HT-29 (cell line): ENCODE measurements at regions not wholly inside any gene's neighbourhood (a gene's known extent, or its start where the extent isn't known, plus 50 kb on each side); places are given as distances from the start of the nearest gene placed in this dataset.
"Not testable (repeated sequence)": the region's sequence is repeated elsewhere in the genome, so short reads cannot be mapped to it uniquely, and the experiment has no call there.

Experiments
- DNase-seq: peaks from one replicate; pipeline ENCODE4 v3.0.0-alpha.2; 2015; ENCODE audit warnings: low spot score

DNA sequence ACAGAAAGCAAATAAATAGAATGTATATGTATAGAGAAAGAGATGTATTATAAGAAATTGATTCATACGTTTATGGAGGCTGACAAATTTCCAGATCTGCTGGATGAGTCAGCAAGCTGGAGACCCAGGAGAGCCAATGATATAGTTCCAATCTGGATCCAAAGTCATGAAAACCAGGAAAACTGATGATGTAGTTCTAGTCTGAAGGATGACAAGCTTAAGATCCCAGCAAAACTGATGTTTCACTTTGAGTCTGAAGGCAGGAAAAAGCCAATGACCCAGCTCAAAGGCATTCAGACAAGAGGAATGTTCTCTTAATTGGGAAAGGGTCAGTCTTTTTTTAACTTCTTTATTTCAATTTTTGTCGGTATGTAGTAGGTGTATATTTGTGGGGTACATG, 102.6 kb downstream of the LHFPL1 start:
- DNase-seq: no peak

DNA sequence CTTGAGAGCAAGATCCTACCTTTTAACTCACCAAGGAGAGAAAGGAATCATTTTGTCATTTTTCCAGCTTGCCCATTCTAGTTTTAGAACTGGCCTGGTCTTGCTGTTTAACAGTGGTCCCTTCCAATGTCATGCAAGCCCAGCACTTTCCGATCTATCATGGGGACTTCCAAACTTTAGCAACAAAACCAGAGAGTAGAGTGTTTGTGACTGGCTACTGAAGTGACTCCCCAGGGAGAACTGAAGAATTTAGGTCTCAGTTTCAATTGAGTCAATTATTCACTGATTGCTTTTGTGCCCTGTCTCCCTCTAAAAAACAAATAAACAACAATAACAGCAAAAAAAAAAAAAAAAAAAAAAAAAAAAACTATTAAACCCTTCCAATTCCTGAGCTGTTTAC, 108.3 kb downstream of the LHFPL1 start:
- DNase-seq: no peak

DNA sequence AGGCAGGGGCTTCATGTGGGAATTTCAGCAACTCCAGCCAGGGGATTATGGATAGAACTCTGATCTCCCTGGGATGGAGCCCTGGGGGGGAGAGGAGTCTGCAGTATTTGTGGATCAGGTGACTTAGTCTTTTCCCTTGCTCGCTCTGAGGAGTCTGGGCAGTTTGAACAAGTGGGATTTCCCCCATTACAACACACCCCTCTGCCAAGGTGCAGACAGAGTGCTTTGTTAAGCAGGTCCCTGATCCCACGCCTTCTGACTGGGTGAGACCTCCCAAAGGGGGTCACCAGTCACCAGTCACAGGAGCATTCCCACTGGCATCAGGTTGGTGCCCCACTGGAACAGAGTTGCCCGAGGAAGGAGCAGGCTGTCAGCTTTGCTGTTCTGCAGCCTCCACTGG, 123.9 kb downstream of the LHFPL1 start:
- DNase-seq: no peak

DNA sequence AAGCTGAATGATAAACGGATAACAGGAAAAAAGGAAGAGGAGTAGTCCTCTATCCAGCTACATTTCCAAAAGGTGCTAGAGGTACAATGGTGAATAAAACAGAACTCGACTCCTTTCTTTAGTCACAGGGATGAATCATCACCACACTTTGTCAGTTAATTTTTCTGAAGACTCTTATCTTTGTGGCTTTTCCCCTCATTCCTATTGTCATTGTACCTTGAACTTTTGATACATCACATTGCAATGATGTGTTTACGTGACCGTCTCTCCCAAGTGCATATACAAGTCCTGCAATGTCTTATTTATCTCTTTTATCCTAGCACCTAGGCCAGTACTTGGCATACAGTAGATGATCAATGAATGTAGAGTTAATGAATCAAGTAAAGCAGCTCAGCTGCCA, 134.7 kb downstream of the LHFPL1 start:
- DNase-seq: no peak

DNA sequence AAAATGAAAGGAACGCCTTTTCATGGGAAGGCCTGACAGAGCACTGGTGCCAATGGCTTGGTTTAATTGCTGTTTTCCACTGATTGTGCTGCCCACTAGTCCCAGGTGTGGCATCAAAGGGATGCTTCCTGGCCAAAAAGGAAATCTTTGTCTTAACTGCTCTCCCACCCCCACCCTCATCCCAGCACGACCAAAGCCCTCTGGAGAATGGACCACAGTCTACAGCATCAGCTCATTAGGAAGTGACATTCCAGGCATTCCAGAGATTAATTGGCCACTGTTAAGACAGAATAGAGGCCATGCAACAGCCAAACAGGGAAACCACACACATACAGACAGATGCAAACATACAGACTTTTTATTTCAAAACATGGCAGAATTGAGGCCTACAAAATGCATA, 143.2 kb downstream of the LHFPL1 start:
- DNase-seq: no peak

DNA sequence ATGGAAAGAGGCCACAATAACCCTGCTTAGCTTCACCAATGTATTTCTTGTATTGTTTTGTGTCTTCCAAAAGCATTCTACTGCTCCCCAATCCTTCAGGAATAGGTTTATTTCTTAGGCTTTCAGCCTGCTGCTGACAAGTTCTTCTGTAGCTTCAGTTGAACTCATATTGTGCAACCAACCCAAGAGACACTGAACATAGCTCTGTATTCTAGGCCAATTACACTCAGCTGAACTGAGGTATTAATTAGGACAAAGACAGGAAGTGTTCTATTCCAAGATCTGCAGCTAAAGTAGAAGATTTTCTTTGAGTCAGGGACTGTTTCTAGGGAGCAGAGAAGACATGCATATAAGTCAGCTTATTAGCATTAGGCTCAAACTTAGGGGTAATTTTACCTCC, 151.8 kb downstream of the LHFPL1 start:
- no peak for DNase-seq

DNA sequence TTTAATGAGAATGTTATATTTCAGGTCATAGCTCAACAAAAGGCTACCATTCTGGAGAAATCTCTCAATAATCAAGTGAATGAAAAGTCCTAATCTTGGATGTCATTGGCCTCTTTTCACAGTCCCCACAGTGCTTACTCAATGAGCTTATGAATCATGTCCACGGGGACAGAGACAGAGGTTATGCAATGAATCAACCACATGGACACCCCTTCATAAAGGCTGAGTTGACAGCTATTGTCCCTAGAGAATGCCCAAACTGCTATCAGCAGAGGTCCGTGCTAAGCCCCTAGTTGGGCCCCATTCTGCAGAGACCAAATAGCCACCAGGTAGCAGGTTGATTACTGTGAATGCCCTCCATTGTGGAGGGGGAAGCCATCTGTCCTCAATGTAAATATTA, 158.1 kb downstream of the LHFPL1 start:
- DNase-seq: no peak

DNA sequence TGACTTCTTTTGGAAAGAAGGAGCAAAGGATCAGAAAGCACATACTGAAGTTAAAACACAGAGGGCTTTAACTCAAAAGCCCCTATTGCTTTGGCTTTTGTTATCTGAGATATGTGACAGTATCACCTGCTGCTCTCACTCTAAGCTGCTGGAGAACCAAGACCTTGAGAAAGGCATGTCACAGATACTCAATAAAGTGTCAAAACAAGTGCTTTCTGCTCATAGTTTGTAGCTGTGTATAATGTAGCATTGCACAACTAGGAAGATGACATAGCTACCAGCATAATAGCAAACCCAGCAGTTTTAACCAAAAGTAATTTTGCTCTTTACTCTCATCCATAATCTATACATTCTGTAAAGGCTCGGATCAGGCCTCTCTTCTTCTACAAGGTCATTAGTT, 159.6 kb downstream of the LHFPL1 start:
- DNase-seq: no peak

DNA sequence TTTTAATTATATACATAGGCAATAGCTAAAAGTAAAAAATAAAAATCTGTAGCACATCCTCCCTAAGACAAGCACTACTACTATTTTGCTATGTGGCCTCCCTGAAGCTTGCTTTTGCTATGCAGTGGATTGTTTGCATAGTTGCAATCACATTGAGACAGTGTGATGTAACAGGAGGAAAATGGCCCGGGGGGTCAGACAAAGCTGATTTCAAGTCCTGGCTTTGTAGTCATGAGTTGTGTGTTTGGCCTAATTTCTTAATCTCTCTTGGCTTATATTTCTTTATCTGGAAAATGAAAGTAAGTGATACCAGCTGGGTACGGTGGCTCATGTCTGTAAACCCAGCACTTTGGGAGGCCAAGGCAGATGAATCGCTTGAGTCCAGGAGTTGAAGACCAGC, 166.6 kb downstream of the LHFPL1 start:
- DNase-seq: no peak

DNA sequence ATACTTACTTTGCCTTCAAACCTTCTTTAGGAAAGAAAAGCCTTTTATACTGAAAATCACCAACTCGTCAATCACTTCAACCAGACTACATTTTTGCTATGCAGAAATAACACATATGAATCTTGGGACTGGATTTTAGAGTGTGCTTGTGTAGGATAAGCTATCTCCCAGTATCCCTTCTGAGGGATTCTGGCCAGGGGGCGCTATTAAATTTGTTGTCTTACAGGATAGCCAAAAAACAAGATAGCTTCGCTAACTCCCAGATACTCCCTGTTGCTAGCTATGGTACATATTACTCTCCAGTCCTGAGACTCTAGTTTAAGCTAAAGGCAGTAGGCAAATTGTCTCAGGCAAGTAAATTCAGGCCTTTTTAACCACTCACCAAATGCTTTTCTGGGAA, 167.2 kb downstream of the LHFPL1 start:
- peak; percentile 9 for DNase-seq

DNA sequence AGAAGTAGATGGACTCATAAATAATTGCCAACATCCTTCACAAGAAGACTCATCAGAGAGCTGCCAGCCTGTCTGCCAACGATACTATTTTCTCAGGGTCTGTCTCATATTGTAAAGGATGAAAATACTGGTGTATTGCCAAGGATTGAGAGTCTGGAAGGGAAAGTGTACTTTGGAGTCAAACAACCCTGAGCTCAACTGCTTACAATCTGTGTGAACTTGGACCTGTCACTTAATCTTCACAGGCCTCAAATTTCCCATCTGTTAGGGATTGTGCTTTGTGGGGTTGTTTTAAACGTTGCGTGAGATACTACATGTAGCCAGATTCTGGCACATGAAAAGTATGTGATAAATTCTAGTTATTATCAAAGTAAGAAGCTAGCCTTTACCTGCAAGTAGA, 169.1 kb downstream of the LHFPL1 start:
- no peak for DNase-seq

DNA sequence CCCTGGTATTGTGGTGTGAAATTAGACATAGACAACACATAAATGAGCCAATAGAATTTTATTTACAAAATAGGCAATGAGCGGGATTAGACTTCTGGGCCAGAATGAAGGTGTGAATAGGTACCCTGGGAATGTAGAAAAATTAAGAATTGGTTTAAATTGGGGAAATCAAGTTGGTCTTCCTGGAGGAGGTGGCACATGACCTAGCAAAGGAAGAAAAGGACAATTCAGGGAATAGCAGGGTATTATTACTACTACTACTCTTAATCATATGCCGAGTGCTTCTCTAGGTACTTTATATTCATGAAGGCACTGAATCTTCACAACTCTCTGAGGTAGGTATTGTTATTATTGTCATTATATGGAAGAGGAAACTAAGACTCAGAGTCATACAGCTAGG, 202.1 kb downstream of the LHFPL1 start:
- no peak for DNase-seq

DNA sequence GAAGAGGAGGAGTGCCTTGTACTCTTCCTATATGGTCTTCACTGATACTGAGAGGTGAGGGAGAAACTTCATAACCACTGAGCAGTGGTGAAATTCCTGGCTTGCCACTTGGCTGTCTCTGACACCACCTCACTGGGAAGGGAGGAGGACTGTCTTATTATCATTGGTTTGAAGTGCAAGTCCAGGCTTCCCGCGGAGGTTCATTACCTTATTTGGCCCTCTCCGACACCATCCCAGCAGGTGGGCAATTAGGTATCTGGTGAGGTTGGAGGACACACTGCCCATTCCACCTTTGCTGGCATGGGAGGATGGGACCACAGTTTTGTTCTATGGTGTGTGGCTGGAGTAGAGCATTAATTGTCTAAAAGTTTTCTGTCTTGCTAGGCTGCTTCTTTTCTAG, 206.1 kb downstream of the LHFPL1 start:
- DNase-seq: no peak

DNA sequence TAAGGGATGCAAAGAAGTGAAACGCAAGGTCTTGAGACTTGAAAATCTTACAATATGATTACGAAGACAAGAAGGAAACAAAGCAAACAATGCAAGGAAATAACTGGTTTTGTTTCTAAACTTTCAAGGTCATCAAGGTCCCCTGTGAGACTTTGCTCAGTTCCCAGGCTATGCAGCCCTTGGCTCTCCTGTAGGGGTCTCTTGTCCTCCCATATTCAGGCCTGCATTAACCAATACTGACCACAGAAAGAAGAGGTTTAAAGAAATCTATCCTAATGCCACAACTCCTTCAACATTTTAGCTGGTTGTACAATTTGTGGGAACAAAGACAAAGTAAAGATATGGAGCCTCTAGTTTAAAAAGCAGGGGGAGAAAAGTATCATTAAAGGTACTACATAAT, 209.2 kb downstream of the LHFPL1 start:
- DNase-seq: no peak

DNA sequence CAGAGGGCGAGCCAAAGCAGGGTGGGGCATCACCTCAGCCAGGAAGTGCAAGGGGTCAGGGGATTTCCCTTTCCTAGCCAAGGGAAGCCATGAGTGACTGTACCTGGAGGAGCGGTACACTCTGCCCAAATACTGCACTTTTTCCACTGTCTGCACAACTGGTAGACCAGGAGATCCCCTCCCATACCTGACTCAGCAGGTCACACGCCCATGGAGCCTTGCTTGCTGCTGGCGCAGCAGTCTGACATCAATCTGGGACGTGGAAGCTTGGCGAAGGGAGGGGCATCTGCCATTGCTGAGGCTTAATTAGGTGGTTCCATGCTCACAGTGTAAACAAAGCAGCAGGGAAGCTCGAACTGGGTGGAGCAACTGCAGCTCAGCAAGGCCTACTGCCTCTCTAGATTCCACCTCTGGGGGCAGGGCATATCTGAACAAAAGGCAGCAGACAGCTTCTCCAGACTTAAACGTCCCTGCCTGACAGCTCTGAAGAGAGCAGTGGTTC, 217.7 kb downstream of the LHFPL1 start:
- DNase-seq: peak; percentile 11

DNA sequence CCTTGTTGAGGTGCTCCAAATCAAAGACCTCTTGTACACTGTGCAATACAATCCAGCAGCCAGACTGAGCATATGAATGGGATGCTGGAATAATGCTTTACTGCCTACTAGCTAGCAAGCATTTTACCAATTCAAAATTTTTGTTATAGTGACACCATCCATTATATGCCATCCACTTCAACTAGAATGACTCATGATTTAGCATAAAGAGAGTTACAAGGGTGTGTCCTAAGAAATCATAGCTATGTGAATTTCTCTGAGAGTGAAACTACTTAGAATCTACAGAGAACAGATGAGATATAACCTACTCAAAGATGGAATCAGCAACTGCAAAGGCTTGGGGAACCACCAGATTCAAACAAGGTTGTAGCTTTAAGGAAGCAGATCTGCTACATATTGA, 221.9 kb downstream of the LHFPL1 start:
- no peak for DNase-seq

DNA sequence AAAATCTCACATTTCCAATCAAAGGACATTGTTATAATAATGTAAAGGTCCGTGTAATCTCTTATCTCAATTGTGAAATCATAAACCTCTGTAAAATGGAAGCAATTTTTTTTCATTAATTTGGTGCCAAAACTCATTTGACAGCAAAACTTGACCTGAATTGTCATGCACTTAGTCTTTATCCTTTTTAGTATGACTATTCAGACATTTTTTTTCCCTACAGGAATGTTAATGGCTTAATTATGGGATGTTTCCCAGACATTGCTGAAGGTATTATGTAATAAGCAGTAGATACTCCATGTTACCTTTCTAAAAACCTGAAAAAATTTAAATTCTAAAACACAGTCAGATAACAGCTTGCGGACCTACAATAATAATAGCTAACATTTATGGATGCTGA, 228.9 kb downstream of the LHFPL1 start:
- DNase-seq: no peak

DNA sequence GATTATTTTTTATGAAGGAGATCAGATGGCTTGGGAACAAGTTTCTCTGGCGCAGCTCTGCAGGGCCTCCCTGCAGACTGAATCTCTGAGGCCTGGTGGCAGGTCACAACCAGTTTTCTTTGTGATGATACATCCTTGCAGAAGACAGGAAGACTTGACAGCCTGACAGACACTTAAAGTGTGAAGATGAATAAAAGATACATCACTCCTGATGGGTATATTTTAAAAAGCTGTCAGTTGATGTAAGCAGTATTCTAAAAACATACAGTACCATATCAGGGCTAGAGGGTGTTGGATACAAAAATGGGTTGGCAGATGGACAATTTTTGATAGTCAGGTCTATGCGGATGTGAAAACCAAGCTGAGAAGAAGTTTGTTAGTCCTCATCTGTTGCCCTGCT, 239.5 kb downstream of the LHFPL1 start:
- DNase-seq: no peak

DNA sequence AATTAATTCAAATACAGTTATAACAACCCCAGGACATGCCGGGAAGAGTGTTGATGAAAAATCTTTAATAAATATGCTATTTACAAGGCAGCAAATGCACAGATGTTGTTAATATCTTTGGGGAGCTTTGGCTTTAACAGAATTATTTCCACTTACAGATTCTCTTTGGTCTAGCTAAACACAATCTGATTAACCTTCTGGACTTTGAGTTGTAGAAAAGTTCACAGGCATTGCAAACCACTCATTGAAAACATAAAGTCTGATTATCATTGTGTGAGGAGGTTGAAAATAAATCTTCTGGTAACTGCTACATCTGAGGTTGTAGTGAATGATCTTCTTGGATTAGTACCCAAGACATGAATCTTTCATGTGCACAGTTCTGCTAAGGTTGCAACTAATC, 255.6 kb downstream of the LHFPL1 start:
- DNase-seq: no peak

DNA sequence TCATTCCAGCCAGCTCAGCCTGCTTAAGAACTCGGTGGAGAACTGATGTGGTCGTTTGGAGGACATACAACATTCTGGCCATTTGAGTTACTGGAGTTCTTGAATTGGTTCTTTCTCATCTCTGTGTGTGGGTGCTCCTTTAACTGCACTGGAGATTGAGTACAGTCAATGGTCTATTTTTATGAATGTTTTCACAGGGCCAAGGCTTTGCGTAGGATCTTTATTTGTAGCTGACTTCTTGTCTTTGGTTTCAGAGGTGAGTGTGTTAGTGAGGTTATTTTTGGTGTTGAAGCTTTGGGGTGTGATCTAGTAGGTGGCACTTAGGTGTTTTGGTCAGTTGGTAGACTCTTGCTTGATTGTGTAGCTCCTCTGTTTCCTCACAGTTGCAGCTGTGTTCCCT, 288.4 kb downstream of the LHFPL1 start:
- DNase-seq: no peak

DNA sequence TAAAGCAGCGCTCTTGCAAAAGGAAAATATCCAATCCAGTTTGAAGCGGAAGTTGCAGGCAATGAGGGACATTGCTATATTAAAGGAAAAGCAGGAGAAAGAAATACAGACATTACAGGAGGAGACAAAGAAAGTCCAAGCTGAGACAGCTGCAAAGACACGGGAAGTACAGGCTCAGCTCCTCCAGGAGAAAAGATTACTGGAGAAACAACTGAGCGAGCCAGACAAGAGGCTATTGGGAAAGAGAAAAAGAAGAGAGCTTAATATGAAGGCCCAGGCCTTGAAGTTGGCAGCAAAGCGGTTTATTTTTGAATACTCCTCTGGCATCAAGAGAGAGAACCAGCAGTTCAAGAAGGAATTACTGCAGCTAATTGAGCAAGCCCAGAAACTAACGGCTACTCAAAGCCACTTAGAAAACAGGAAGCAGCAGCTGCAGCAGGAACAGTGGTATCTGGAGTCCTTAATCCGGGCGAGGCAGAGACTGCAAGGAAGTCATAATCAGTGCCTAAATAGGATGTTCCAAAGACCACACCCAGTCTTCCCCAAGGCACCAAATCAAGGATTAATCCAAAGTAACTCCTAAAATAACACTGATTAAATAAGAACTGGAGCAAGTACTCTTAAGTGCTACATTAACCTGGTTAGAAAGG, 298.0 kb downstream of the LHFPL1 start:
- not testable (repeated sequence) for DNase-seq

DNA sequence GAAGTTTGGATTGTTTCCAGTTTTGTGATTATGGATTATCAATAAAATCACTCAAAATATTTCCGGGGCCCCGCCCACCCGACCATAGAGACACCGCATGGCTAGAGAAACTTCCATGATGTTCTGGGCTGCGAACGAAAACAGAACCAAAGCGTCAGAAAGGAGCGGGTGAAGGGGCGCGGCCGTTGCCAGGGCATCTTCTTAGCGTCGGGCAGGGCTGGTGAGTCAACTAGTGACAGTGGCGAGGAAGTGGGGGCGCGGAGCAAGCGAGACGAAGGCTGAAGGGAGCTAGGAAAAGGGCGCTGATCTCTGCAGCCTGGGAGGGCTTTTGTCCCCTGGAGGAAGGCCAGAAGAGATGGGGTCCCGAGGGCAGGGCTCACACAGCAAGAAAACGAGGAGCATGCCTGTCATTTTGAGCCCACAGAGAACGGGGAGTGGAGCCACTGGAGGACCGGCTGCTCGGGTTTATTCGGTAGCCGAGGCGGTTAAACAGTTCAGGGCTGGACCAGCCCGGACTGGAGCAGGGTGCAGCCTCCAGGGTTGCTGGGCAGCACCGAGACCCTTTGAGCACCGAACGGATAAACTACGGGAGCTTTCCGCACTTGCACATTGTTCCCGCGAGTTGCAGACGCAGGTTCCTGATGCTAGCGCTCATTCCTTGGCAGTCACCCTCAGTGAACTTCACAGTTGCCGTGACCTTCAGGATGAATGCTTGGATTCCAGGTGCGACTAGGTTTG, 298.1 kb upstream of the TRPC5 start:
- DNase-seq: no peak

DNA sequence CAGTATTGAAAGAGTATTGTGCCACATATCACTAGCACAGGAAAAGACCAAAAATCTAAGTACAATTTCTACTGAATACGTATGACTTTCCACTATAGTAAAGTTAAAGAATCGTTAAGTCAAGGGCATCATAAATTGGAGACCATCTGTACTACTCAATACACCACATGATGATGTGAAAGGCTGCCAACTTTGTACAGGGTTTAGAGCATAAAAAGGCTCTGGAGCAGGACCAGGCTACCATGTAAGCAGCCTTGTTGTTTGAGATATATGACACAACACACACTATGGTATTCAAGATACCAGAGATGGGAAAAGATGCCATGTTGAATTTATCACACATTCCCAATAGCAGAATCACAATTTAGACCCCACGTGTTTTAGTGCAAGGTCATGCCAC, 294.9 kb upstream of the TRPC5 start:
- no peak for DNase-seq

DNA sequence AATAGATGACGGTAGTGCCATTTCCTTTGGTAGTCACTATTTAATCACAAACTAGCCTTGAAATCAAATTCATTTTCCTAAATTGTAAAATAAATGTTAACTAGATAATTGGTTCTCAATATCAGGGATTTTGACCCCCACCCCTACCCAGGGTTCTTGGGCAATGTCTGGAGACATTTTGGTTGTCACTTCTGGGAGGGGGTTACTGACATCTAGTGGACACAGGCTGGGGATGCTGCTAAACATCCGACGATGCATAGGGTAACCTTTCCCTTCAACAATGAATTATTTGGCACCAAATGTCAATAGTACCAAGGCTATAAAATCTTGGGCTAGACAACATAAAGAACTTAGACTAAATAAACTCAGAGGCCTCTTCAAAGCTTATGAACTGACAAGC, 285.8 kb upstream of the TRPC5 start:
- DNase-seq: peak; percentile 8
